Body of pancreas (tissue), 4 donors: ENCODE measurements at regions not wholly inside any gene's neighbourhood (a gene's known extent, or its start where the extent isn't known, plus 50 kb on each side); places are given as distances from the start of the nearest gene placed in this dataset.

Experiments
- ATAC-seq: fragments of 150-250 bp; one replicate; pipeline ENCODE4 v1.9.1; 2016
- DNase-seq, 4 donors: peaks; one replicate each; pipeline ENCODE4 v3.0.0-alpha.2; 2019
- H3K27ac ChIP-seq, 4 donors: fragments of 200-600 bp; sonication (generic); 1 replicate in 3 of 4; 2 replicates in 1 of 4; pipeline versions ENCODE4 v1.5.1 to v1.6.1; 2016 to 2019; ENCODE audit warnings: mild to moderate bottlenecking in 1 of 4, mixed read lengths in 1 of 4, moderate library complexity in 1 of 4
- H3K27me3 ChIP-seq, 2 donors: fragments of 200-600 bp; sonication (generic); one replicate each; pipeline ENCODE4 v1.6.0; 2016; ENCODE audit warnings: mild to moderate bottlenecking in 1 of 2
- H3K36me3 ChIP-seq, 2 donors: fragments of 200-600 bp; sonication (generic); replicated peaks in 1 of 2; 2 replicates each; pipeline ENCODE4 v1.5.1; 2016; ENCODE audit warnings: low read depth in 2 of 2; ENCODE audit not compliant: insufficient read depth in 1 of 2
- H3K4me1 ChIP-seq: fragments of 200-600 bp; sonication (generic); one replicate; pipeline ENCODE4 v1.6.0; 2016
- H3K4me3 ChIP-seq, 2 donors: fragments of 200-600 bp; sonication (generic); 1 replicate in 1 of 2; 2 replicates in 1 of 2; pipeline ENCODE4 v1.5.1; 2016 to 2019
- H3K9me3 ChIP-seq, 3 donors: fragments of 200-600 bp; sonication (generic); 1 replicate in 2 of 3; 2 replicates in 1 of 3; pipeline ENCODE4 v1.5.1; 2016
- POLR2A ChIP-seq, 3 donors: fragments of 450-650 bp; IDR thresholded peaks; one replicate each; pipeline ENCODE4 v1.6.1; 2016; ENCODE audit warnings: antibody characterized with exemption in 3 of 3, mild to moderate bottlenecking in 2 of 3
- whole genome bisulfite sequencing, 2 donors: methylation state at CpG; one replicate each; pipeline ENCODE4 v1.1.5; 2017; 5-methylcytosine and 5-hydroxymethylcytosine counted together
- intact Hi-C: fragments of 100-400 bp; cut with DNase I; formaldehyde crosslinking; loops from one replicate; pipeline ENCODE4 v1.15.1; 2023
- TF ChIP-seq, protein P1 (sequence below), 7 experiments: fragments of 450-650 bp in 4 of 7; fragments of 200-600 bp in 3 of 7; sonication (generic) in 3 of 7; IDR thresholded peaks; one replicate each; pipeline ENCODE4 v1.5.1; 2016 to 2019; ENCODE audit warnings: antibody characterized with exemption in 7 of 7

- H3K4me3 ChIP-seq = no peak overlapping the region
- intact Hi-C loops = no loop called here
- H3K4me1 ChIP-seq = peaks cover 15% of the 10 kb centered on the region
- H3K27ac ChIP-seq = no peak overlapping the region
- H3K27me3 ChIP-seq = no peaks in the 10 kb centered on the region
- TF ChIP-seq, protein P1, sequence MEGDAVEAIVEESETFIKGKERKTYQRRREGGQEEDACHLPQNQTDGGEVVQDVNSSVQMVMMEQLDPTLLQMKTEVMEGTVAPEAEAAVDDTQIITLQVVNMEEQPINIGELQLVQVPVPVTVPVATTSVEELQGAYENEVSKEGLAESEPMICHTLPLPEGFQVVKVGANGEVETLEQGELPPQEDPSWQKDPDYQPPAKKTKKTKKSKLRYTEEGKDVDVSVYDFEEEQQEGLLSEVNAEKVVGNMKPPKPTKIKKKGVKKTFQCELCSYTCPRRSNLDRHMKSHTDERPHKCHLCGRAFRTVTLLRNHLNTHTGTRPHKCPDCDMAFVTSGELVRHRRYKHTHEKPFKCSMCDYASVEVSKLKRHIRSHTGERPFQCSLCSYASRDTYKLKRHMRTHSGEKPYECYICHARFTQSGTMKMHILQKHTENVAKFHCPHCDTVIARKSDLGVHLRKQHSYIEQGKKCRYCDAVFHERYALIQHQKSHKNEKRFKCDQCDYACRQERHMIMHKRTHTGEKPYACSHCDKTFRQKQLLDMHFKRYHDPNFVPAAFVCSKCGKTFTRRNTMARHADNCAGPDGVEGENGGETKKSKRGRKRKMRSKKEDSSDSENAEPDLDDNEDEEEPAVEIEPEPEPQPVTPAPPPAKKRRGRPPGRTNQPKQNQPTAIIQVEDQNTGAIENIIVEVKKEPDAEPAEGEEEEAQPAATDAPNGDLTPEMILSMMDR (IDR thresholded peaks at IDR 0.05) = no peak
- no peak for TF ChIP-seq POLR2A (IDR thresholded peaks at IDR 0.05)
- ATAC-seq (no peak), DNase-seq (no peak)
- no peaks in the 10 kb centered on the region for H3K9me3 ChIP-seq
- WGBS, 2 donors = 56 to 71% methylated on average over 3 of the region's 3 CpGs
- no peaks in the 10 kb centered on the region for H3K36me3 ChIP-seq
Observed at GRCh38 chr5:92640340-92640739, 940.7 kb downstream of the NR2F1-AS1 start.

- TF ChIP-seq POLR2A (IDR thresholded peaks at IDR 0.05) = no peak
- TF ChIP-seq, protein P1 (IDR thresholded peaks at IDR 0.05) = no peak
- DNase-seq = no peak
- Histone ChIP-seq H3K9me3 (no peaks in the 10 kb centered on the region), H3K27ac (no peak overlapping the region), H3K4me1 (peaks cover 15% of the 10 kb centered on the region), H3K4me3 (no peak overlapping the region), H3K36me3 (no peaks in the 10 kb centered on the region), H3K27me3 (no peaks in the 10 kb centered on the region)
- no peak for ATAC-seq
- 59 to 61% methylated on average over 4 of the region's 4 CpGs for WGBS, 2 donors
- intact Hi-C loops = no loop called here
Observed at GRCh38 chr5:92637960-92638359, 943.1 kb downstream of the NR2F1-AS1 start.

DNA sequence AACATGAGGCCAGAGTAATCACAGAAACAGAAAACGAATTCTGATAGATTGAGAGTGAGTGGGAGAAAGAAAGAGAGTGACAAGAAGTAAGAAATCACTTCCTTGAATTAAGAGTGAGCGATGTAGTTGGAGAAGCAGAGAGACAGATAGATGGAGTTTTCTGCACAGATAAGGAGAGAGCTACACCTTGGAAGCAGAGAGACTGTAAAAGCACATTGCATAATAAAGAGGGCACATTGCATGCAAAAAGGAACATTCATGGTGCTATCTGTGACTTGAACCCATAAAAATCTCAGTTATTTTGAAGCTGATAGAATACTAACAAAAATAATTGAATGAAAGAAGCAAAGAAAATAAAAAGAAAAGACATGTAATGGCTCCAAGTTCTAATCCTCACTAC is 943.8 kb downstream of the NR2F1-AS1 start:
- intact Hi-C loops = no loop called here
- Histone ChIP-seq H3K36me3 (no peaks in the 10 kb centered on the region), H3K4me3 (no peak overlapping the region), H3K9me3 (no peaks in the 10 kb centered on the region), H3K27me3 (no peaks in the 10 kb centered on the region), H3K27ac (no peak overlapping the region), H3K4me1 (peaks cover 15% of the 10 kb centered on the region)
- TF ChIP-seq, protein P1 (IDR thresholded peaks at IDR 0.05) = no peak
- TF ChIP-seq POLR2A (IDR thresholded peaks at IDR 0.05) = no peak
- no peak for DNase-seq
- WGBS, 2 donors = 51 to 83% methylated on average over 2 of the region's 2 CpGs
- no peak for ATAC-seq

DNA sequence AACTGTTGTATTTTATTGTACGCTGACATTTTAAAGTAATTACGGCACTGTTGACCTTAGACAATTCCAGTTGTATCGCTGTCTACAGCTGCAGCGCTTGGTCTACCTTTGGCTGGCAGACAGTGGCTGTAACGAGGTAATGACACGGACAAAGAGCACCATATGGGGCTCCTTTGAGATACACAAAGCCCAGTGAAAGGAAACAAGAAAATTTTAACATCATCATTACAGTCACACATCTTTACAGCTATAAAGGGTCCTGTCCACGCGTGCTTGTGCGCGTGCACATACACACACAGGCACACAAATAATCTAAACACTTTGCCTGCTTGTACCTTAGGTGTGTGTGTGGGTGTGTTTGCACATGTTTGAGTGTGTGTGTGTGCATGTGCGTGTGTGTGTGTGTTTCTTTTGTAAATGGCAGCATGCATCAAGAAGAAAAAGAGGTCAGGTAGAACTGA is 946.0 kb downstream of the NR2F1-AS1 start:
- H3K27me3 ChIP-seq = no peaks in the 10 kb centered on the region
- no peak overlapping the region for H3K27ac ChIP-seq
- WGBS, 2 donors = 58 to 67% methylated on average over 11 of the region's 11 CpGs
- intact Hi-C loops = no loop called here
- TF ChIP-seq, protein P1 (IDR thresholded peaks at IDR 0.05) = no peak
- TF ChIP-seq POLR2A (IDR thresholded peaks at IDR 0.05) = no peak
- no peaks in the 10 kb centered on the region for H3K36me3 ChIP-seq
- H3K9me3 ChIP-seq = no peaks in the 10 kb centered on the region
- no peak overlapping the region for H3K4me3 ChIP-seq
- no peaks in the 10 kb centered on the region for H3K4me1 ChIP-seq
- DNase-seq (no peak), ATAC-seq (no peak)

- Histone ChIP-seq H3K9me3 (no peaks in the 10 kb centered on the region), H3K4me1 (no peaks in the 10 kb centered on the region), H3K27ac (no peak overlapping the region), H3K27me3 (no peaks in the 10 kb centered on the region), H3K4me3 (no peak overlapping the region), H3K36me3 (no peaks in the 10 kb centered on the region)
- ATAC-seq = no peak
- intact Hi-C loops = no loop called here
- no peak for DNase-seq
- TF ChIP-seq, protein P1 (IDR thresholded peaks at IDR 0.05) = no peak
- TF ChIP-seq POLR2A (IDR thresholded peaks at IDR 0.05) = no peak
- 76 to 80% methylated on average over 5 of the region's 5 CpGs for WGBS, 2 donors
Observed at GRCh38 chr5:92633875-92634487, 947.0 kb downstream of the NR2F1-AS1 start.
